ENCODE measurements at regions not wholly inside any gene's neighbourhood (a gene's known extent, or its start where the extent isn't known, plus 50 kb on each side); places are given as distances from the start of the nearest gene placed in this dataset.

DNA sequence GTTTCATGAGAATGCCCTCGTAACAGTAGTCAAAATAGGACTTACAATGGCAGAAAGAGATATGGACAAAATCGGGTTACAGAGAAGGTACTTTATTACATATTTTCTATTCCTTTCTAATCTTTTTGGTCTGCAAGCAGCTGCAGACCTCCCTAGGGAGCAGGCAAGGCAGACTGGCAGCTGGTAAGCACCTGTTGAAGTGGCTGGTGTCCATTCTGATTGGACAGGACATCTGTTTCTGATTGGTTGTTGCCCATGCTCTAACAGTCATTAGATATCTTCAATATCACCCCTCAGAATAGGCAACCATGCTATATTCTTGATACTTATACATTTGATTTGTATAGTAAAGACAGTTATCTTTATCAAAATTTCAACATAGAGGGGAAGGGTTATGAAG is 606.3 kb downstream of the KCNJ2 start:
- TF ChIP-seq, protein P1, sequence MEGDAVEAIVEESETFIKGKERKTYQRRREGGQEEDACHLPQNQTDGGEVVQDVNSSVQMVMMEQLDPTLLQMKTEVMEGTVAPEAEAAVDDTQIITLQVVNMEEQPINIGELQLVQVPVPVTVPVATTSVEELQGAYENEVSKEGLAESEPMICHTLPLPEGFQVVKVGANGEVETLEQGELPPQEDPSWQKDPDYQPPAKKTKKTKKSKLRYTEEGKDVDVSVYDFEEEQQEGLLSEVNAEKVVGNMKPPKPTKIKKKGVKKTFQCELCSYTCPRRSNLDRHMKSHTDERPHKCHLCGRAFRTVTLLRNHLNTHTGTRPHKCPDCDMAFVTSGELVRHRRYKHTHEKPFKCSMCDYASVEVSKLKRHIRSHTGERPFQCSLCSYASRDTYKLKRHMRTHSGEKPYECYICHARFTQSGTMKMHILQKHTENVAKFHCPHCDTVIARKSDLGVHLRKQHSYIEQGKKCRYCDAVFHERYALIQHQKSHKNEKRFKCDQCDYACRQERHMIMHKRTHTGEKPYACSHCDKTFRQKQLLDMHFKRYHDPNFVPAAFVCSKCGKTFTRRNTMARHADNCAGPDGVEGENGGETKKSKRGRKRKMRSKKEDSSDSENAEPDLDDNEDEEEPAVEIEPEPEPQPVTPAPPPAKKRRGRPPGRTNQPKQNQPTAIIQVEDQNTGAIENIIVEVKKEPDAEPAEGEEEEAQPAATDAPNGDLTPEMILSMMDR (IDR thresholded peaks at IDR 0.05) = no peak
- no peak for TF ChIP-seq POLR2A (IDR thresholded peaks at IDR 0.05)
